Left lung (tissue), 4 donors: ENCODE measurements at regions not wholly inside any gene's neighbourhood (a gene's known extent, or its start where the extent isn't known, plus 50 kb on each side); places are given as distances from the start of the nearest gene placed in this dataset.

Source experiments
- ATAC-seq: fragments of 200-7000 bp; cut with Tn5 transposase; one replicate; pipeline ENCODE4 v1.9.1; 2020; ENCODE audit warnings: moderate library complexity
- DNase-seq, 4 donors: peaks; one replicate each; pipeline ENCODE4 v3.0.0-alpha.2; 2013 to 2020
- H3K27ac ChIP-seq, 2 donors: fragments of 200-600 bp; sonication (generic) in 1 of 2; one replicate each; pipeline versions ENCODE4 v1.5.0 to v1.8.0; 2020 to 2021
- H3K27me3 ChIP-seq, 2 donors: fragments of 200-600 bp; sonication (generic) in 1 of 2; one replicate each; pipeline versions ENCODE4 v1.5.0 to v1.8.0; 2020 to 2021
- H3K36me3 ChIP-seq, 2 donors: fragments of 200-600 bp; sonication (generic) in 1 of 2; one replicate each; pipeline versions ENCODE4 v1.5.0 to v1.8.0; 2020 to 2021
- H3K4me1 ChIP-seq, 2 donors: fragments of 200-600 bp; one replicate each; pipeline ENCODE4 v1.8.0; 2021
- H3K4me3 ChIP-seq, 2 donors: fragments of 200-600 bp; sonication (generic) in 1 of 2; one replicate each; pipeline versions ENCODE4 v1.5.0 to v1.8.0; 2020 to 2021; ENCODE audit warnings: mild to moderate bottlenecking in 1 of 2
- H3K9me3 ChIP-seq, 2 donors: fragments of 200-600 bp; sonication (generic) in 1 of 2; one replicate each; pipeline versions ENCODE4 v1.5.0 to v1.8.0; 2020 to 2021
- intact Hi-C, 2 donors: fragments of 100-400 bp; cut with DNase I; formaldehyde crosslinking; loops; one replicate each; pipeline versions ENCODE4 v1.11.2 to v1.14.2; 2022
- TF ChIP-seq, protein P1 (sequence below), 2 donors: fragments of 200-600 bp; sonication (generic) in 1 of 2; IDR thresholded peaks; one replicate each; pipeline versions ENCODE4 v1.5.0 to v1.8.0; 2021; ENCODE audit warnings: antibody characterized with exemption in 2 of 2
- donor health status: DM: no; HTN: yes; CAD: no.
- donor health status: DM: no; HTN: no; CAD: no.

DNA sequence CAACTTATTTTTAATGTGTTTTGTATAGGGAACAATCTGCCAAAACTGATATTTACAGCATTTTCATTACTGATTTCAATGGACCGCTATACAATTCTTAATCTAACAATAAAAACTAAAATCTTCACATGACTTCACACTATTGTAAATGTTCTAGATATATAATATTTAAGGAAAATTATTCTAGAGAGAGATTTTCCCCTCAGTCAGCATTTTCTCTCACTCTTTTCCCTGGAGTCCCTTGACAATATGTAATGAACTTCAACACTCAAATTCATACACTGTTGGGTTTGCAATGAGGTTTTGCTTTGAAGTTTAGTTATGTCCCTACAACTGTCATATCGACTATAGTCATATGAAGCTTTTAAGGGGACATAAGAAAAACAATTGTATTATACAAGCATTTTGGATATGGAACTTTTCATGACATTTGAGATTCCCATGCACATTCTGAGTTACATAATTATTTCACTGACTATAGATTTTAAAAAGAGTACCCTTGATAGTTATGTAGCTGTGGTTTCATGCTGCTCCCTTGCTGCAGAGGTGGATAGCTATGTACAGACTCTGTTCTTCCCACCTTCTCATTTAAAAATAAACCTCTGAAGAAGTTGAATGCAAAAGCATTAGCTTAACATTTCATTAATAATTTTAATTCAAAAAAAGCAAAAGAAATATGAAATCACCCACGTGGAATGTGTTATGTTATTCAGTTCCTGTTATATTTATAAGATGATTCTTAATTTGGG lies 338.5 kb downstream of the AKAIN1 start:
- H3K36me3 ChIP-seq: no peaks in the 10 kb centered on the region
- H3K9me3 ChIP-seq: no peaks in the 10 kb centered on the region
- intact Hi-C loops: no loop called here
- DNase-seq: no peak
- no peak overlapping the region for H3K4me3 ChIP-seq
- TF ChIP-seq, protein P1, sequence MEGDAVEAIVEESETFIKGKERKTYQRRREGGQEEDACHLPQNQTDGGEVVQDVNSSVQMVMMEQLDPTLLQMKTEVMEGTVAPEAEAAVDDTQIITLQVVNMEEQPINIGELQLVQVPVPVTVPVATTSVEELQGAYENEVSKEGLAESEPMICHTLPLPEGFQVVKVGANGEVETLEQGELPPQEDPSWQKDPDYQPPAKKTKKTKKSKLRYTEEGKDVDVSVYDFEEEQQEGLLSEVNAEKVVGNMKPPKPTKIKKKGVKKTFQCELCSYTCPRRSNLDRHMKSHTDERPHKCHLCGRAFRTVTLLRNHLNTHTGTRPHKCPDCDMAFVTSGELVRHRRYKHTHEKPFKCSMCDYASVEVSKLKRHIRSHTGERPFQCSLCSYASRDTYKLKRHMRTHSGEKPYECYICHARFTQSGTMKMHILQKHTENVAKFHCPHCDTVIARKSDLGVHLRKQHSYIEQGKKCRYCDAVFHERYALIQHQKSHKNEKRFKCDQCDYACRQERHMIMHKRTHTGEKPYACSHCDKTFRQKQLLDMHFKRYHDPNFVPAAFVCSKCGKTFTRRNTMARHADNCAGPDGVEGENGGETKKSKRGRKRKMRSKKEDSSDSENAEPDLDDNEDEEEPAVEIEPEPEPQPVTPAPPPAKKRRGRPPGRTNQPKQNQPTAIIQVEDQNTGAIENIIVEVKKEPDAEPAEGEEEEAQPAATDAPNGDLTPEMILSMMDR (IDR thresholded peaks at IDR 0.05): no peak
- H3K27ac ChIP-seq: no peak overlapping the region
- H3K27me3 ChIP-seq: no peaks in the 10 kb centered on the region
- no peak for ATAC-seq
- no peaks in the 10 kb centered on the region for H3K4me1 ChIP-seq

DNA sequence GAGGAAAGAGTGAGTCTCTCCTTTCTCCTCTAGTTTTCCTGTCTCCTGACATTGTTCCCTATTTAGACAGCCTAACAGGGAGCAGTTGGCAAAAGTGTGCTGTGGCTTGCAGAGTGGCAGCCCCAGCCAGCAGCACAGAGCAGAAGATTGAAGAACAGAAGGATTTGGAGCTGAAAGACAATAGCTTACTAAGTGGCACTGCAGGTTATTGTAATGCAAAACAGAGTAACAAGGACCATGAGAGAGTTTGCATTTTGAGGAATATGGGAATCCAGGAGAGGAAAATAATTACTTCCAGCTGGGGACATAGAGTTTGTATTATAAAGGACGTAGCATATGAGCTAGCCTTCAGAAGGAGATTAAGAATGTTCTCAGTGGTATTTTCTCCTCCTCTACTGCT lies 342.4 kb downstream of the AKAIN1 start:
- no peak for DNase-seq
- ATAC-seq: no peak
- TF ChIP-seq, protein P1 (IDR thresholded peaks at IDR 0.05): no peak
- H3K9me3 ChIP-seq: peaks cover 0 to 2% of the 10 kb centered on the region in 2 donors
- intact Hi-C loops: no loop called here
- no peaks in the 10 kb centered on the region for H3K27me3 ChIP-seq
- no peak overlapping the region for H3K27ac ChIP-seq
- H3K36me3 ChIP-seq: no peaks in the 10 kb centered on the region
- H3K4me3 ChIP-seq: no peak overlapping the region
- no peaks in the 10 kb centered on the region for H3K4me1 ChIP-seq

DNA sequence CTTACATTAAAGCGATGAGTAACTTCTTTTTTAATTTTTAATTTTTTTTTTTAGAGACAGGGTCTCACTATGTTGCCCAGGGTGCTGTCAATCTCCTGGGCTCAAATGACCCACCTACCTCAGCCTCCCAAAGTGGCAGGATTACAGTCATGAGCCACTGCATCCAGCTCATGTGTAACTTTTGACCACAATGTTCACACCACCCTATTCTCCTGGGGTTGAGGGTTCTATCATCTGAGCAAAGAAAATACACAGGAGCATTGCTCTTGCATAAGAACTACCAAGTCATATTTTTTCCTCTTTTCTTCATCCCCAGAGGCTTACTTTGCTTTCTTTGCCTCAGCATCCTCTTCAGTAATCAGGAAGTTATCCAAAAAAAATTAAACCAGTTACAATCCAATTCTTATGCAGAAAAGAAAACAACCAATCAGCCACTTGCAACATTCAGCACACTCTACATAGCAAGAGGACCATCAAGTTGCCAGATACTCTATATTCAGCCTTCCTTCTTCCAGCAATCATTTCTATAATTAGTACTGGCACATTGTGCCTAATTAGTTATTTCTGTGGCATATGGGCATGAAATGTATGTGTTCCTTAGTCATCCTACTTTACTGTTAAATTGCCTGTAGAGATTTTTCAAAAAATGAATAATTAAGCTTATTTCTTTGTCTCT lies 345.6 kb downstream of the AKAIN1 start:
- Histone ChIP-seq H3K9me3 (peaks cover 0 to 8% of the 10 kb centered on the region in 2 donors), H3K27ac (no peak overlapping the region), H3K4me3 (no peak overlapping the region), H3K4me1 (no peaks in the 10 kb centered on the region), H3K36me3 (no peaks in the 10 kb centered on the region), H3K27me3 (no peaks in the 10 kb centered on the region)
- ATAC-seq (no peak), DNase-seq (no peak)
- intact Hi-C loops: no loop called here
- TF ChIP-seq, protein P1 (IDR thresholded peaks at IDR 0.05): no peak

DNA sequence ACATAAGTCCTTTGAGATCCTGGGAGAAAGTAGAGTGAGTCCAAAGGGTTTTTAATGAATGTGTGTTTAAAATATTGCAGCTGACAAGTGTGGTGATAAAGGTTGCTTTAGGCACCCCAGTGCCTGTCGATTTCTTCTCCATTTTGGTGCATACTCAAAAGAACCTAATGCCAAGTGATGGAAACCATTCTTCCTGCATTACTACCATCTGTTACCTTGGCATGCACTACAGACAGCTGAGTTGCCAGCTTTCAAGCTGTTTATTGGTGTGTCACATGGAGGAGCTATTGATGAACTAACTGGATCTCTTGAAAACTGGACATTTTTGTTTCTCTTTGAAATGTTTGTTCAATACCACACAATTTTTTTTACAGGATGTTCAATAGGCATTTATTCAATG lies 350.0 kb downstream of the AKAIN1 start:
- no peak overlapping the region for H3K4me3 ChIP-seq
- intact Hi-C loops: no loop called here
- no peak for DNase-seq
- H3K27ac ChIP-seq: no peak overlapping the region
- H3K9me3 ChIP-seq: peaks cover 0 to 11% of the 10 kb centered on the region in 2 donors
- H3K27me3 ChIP-seq: no peaks in the 10 kb centered on the region
- no peak for ATAC-seq
- no peaks in the 10 kb centered on the region for H3K4me1 ChIP-seq
- TF ChIP-seq, protein P1 (IDR thresholded peaks at IDR 0.05): no peak
- no peaks in the 10 kb centered on the region for H3K36me3 ChIP-seq

DNA sequence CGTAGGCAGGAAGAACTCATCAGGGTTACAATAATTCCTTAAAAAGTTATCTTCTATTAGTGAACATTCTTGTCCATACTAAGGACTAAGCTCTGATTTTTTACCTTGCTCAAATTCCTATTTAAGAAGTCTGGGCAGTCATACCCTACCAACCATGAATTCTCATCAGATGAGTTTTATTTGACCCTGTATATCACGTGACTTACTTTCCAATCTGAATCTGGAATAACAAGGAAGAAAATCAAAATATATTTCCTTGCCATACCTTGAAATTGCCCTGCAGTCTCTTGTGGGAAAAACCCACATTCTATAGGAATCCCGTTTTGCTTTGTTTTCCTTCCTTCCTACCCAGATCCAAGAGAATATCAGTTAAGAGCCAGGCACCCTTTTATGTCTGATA lies 352.7 kb downstream of the AKAIN1 start:
- ATAC-seq (no peak), DNase-seq (no peak)
- Histone ChIP-seq H3K27ac (no peak overlapping the region), H3K36me3 (no peaks in the 10 kb centered on the region), H3K4me1 (no peaks in the 10 kb centered on the region), H3K27me3 (no peaks in the 10 kb centered on the region), H3K9me3 (peaks cover 0 to 10% of the 10 kb centered on the region in 2 donors), H3K4me3 (no peak overlapping the region)
- TF ChIP-seq, protein P1 (IDR thresholded peaks at IDR 0.05): no peak
- intact Hi-C loops: no loop called here
